ENCODE measurements at regions not wholly inside any gene's neighbourhood (a gene's known extent, or its start where the extent isn't known, plus 50 kb on each side); places are given as distances from the start of the nearest gene placed in this dataset.

GRCh38 chr2:13135856-13136255 lies 419.1 kb downstream of the TRIB2 start:
- Histone ChIP-seq H3K4me2 (replicated peaks; ENCODE audit: low read depth, low read length, poor library complexity, severe bottlenecking) (no peak overlapping the region), H3K27me3 (replicated peaks in 1 of 4; ENCODE audit: control extremely low read depth in 1 of 4, control insufficient read depth in 3 of 4, insufficient read depth in 4 of 4, low read length in 3 of 4) (no peaks in the 10 kb centered on the region), H4K20me1 (ENCODE audit: control insufficient read depth, insufficient read depth, low read length, poor library complexity, severe bottlenecking) (no peaks in the 10 kb centered on the region), H3K27ac (ENCODE audit: low read length in 2 of 2) (no peak overlapping the region), H3K79me2 (ENCODE audit: control insufficient read depth, insufficient read depth, low read length) (no peaks in the 10 kb centered on the region), H2AFZ (ENCODE audit: insufficient read depth, low read depth, low read length, poor library complexity, severe bottlenecking) (no peak overlapping the region), H3K4me1 (ENCODE audit: control insufficient read depth in 2 of 2, insufficient read depth in 2 of 2, low read length in 2 of 2) (no peaks in the 10 kb centered on the region), H3K36me3 (replicated peaks in 1 of 2; ENCODE audit: control extremely low read depth in 1 of 2, control insufficient read depth in 1 of 2, extremely low read depth in 1 of 2, insufficient read depth in 2 of 2, low read length in 1 of 2) (no peaks in the 10 kb centered on the region), H3K9me3 (ENCODE audit: control extremely low read depth in 1 of 3, control insufficient read depth in 2 of 3, insufficient read depth in 1 of 3, low read length in 2 of 3) (no peaks in the 10 kb centered on the region), H3K9ac (ENCODE audit: low read length) (no peak overlapping the region), H3K4me3 (ENCODE audit: control extremely low read depth in 1 of 5, extremely low read depth in 1 of 5, insufficient read depth in 1 of 5, low read depth in 2 of 5, low read length in 4 of 5) (no peak overlapping the region)
- TF ChIP-seq CTCF (IDR thresholded peaks at IDR 0.05) (no peak), EZH2 (IDR thresholded peaks at IDR 0.05; ENCODE audit: borderline replicate concordance, insufficient read depth, low read depth, low read length, poor library complexity, severe bottlenecking) (no peak)
- no peak overlapping the region for H3K4me3 Mint-ChIP-seq
- ChIA-PET CTCF (no interaction called here), POLR2A (no interaction called here)
- intact Hi-C loops (cut with micrococcal nuclease) = no loop called here
- no peak overlapping the region for H3K27ac Mint-ChIP-seq
- H3K9me3 Mint-ChIP-seq (ENCODE audit: insufficient read depth) = no peaks in the 10 kb centered on the region
- ATAC-seq (ENCODE audit: low read depth) = no peak
- no peak for DNase-seq
- H3K4me1 Mint-ChIP-seq = no peaks in the 10 kb centered on the region
- no peaks in the 10 kb centered on the region for H3K27me3 Mint-ChIP-seq
- WGBS (ENCODE audit: insufficient coverage) = 90% methylated on average over 1 of the region's 1 CpG

- Mint-ChIP-seq H3K27ac (no peak overlapping the region), H3K27me3 (no peaks in the 10 kb centered on the region), H3K4me1 (no peaks in the 10 kb centered on the region), H3K4me3 (no peak overlapping the region), H3K9me3 (ENCODE audit: insufficient read depth) (peaks cover 2% of the 10 kb centered on the region)
- ChIA-PET CTCF (no interaction called here), POLR2A (no interaction called here)
- WGBS (ENCODE audit: insufficient coverage) = 60% methylated on average over 1 of the region's 3 CpGs
- H3K9me3 ChIP-seq (ENCODE audit: control extremely low read depth in 1 of 3, control insufficient read depth in 2 of 3, insufficient read depth in 1 of 3, low read length in 2 of 3) = no peaks in the 10 kb centered on the region
- H3K27me3 ChIP-seq (replicated peaks in 1 of 4; ENCODE audit: control extremely low read depth in 1 of 4, control insufficient read depth in 3 of 4, insufficient read depth in 4 of 4, low read length in 3 of 4) = no peaks in the 10 kb centered on the region
- TF ChIP-seq CTCF (IDR thresholded peaks at IDR 0.05) = no peak
- TF ChIP-seq EZH2 (IDR thresholded peaks at IDR 0.05; ENCODE audit: borderline replicate concordance, insufficient read depth, low read depth, low read length, poor library complexity, severe bottlenecking) = no peak
- ATAC-seq (ENCODE audit: low read depth) (no peak), DNase-seq (no peak)
- no peak overlapping the region for H3K4me2 ChIP-seq (replicated peaks; ENCODE audit: low read depth, low read length, poor library complexity, severe bottlenecking)
- H2AFZ ChIP-seq (ENCODE audit: insufficient read depth, low read depth, low read length, poor library complexity, severe bottlenecking) = no peak overlapping the region
- H3K27ac ChIP-seq (ENCODE audit: low read length in 2 of 2) = no peak overlapping the region
- H4K20me1 ChIP-seq (ENCODE audit: control insufficient read depth, insufficient read depth, low read length, poor library complexity, severe bottlenecking) = no peaks in the 10 kb centered on the region
- H3K36me3 ChIP-seq (replicated peaks in 1 of 2; ENCODE audit: control extremely low read depth in 1 of 2, control insufficient read depth in 1 of 2, extremely low read depth in 1 of 2, insufficient read depth in 2 of 2, low read length in 1 of 2) = no peaks in the 10 kb centered on the region
- H3K4me1 ChIP-seq (ENCODE audit: control insufficient read depth in 2 of 2, insufficient read depth in 2 of 2, low read length in 2 of 2) = no peaks in the 10 kb centered on the region
- H3K79me2 ChIP-seq (ENCODE audit: control insufficient read depth, insufficient read depth, low read length) = no peaks in the 10 kb centered on the region
- no peak overlapping the region for H3K4me3 ChIP-seq (ENCODE audit: control extremely low read depth in 1 of 5, extremely low read depth in 1 of 5, insufficient read depth in 1 of 5, low read depth in 2 of 5, low read length in 4 of 5)
- intact Hi-C loops (cut with micrococcal nuclease) = no loop called here
- H3K9ac ChIP-seq (ENCODE audit: low read length) = no peak overlapping the region
Measured at GRCh38 chr2:13137679-13138078, 420.9 kb downstream of the TRIB2 start.

All from B cell (primary cell).